ENCODE measurements at regions not wholly inside any gene's neighbourhood (a gene's known extent, or its start where the extent isn't known, plus 50 kb on each side); places are given as distances from the start of the nearest gene placed in this dataset.

- intact Hi-C loops (cut with micrococcal nuclease), result no loop called here
- no peak for ATAC-seq
Measured at GRCh38 chr7:46189255-46189790, 268.3 kb upstream of the IGFBP3 start.

DNA sequence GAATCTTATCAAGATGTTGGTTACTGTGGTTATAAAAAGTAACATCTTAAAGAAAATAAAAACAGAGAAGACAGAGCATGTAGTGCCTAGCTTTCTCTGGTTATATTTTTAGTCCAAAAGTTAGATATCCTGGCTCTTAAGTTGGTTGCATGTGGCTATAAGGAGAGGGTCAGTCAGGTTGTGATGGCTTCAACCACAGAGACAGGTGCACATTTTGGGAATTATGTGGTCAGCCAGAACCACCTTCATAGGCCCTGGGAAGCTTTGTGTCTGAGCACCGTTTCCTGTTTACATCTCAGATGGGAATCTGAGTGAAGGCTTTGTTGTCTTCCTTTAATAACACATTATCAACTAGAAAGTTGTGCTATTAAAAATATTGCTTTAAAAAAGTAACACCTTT lies 265.1 kb upstream of the IGFBP3 start:
- intact Hi-C loops (cut with micrococcal nuclease), result no loop called here
- DNase-seq, result no peak
- no peak for ATAC-seq

More at GRCh38 chr7:46189255-46189790, 268.3 kb upstream of the IGFBP3 start:
- DNase-seq, result no peak

DNA sequence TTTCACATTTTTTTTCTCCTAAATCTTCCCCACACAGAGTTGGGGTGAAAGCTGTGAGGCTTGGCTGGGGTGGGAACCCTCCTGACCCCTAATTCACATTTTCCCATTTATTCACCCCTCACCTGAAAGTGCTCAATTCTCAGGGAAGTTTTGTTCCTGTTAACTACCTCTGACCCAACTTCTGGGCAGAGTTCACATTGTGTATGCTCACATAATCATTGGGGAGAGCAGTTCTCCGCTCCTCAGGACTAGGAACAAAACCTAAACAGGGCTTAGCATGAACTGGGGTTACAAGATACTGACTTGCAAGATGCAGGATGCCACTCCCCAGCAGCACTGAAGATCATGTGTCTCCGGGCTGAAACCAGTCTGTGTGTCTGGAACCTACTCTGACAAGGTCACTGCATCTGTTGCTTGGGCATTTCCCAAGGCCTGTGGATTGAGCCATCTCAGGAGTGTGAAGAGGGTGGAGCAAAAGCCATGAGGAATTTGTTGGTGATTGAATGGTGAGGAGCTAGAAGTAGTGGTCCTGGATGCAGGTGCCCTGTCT lies 258.1 kb upstream of the IGFBP3 start:
- DNase-seq, result no peak
- intact Hi-C loops (cut with micrococcal nuclease), result no loop called here
- no peak for ATAC-seq

- no peak for ATAC-seq
- intact Hi-C loops (cut with micrococcal nuclease), result no loop called here
Measured at GRCh38 chr7:46178661-46179060, 257.6 kb upstream of the IGFBP3 start.

DNA sequence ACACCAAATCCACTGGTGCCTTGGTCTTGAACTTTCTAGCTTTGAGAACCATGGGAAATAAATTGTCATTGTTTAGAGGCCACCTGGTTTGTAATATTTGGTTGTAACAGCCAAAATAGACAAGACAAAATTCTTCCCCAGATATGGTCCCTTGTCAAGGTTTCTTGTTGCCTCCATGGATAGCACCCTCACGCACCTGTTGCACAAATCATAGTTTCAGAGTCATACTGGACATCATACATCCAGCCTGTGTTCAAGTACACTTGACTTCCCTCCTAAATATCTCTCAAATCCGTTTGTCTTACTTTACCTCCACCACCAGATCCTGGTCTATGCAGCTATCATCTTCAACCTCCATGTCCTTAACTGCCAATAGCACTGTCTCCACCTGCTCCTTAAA lies 256.7 kb upstream of the IGFBP3 start:
- intact Hi-C loops (cut with micrococcal nuclease), result no loop called here
- no peak for ATAC-seq
- no peak for DNase-seq

More at GRCh38 chr7:46178661-46179060, 257.6 kb upstream of the IGFBP3 start:
- no peak for DNase-seq

- no peak for DNase-seq
- intact Hi-C loops (cut with micrococcal nuclease), result no loop called here
Measured at GRCh38 chr7:46175221-46175620, 254.1 kb upstream of the IGFBP3 start.

GRCh38 chr7:46174196-46174580 lies 253.1 kb upstream of the IGFBP3 start:
- intact Hi-C loops (cut with micrococcal nuclease), result no loop called here
- DNase-seq, result no peak
- ATAC-seq, result peak; percentile 46

More at GRCh38 chr7:46175221-46175620, 254.1 kb upstream of the IGFBP3 start:
- no peak for ATAC-seq

GRCh38 chr7:46173476-46174195 lies 252.6 kb upstream of the IGFBP3 start:
- peak; percentile 99 for ATAC-seq
- intact Hi-C loops (cut with micrococcal nuclease), result no loop called here
- peak; percentile 80 for DNase-seq

DNA sequence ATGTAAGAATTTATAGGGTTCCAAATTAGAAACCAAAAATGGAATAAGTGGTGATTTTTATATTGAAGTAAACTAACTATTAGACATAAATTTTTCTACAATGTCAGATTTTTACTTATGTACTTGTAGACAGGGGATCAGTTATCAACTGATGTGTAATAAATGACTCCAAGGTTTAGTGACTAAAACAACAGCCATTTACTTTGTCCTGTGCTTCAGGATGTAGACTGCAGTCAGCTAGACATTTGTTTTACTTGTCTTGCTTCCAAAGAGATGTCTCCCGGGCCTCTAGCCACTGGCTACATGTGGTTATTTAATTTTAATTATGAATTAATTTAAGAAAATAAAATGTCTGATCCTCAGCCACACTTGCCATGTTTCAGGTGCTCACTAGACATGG lies 249.7 kb upstream of the IGFBP3 start:
- intact Hi-C loops (cut with micrococcal nuclease), result no loop called here
- no peak for DNase-seq
- ATAC-seq, result no peak

- DNase-seq, result no peak
- intact Hi-C loops (cut with micrococcal nuclease), result no loop called here
- no peak for ATAC-seq
Measured at GRCh38 chr7:46170021-46170420, 248.9 kb upstream of the IGFBP3 start.

GRCh38 chr7:46169384-46169755 lies 248.3 kb upstream of the IGFBP3 start:
- intact Hi-C loops (cut with micrococcal nuclease), result no loop called here
- DNase-seq (no peak), ATAC-seq (no peak)

- DNase-seq (no peak), ATAC-seq (peak; percentile 39)
- intact Hi-C loops (cut with micrococcal nuclease), result no loop called here
Measured at GRCh38 chr7:46168671-46169383, 247.8 kb upstream of the IGFBP3 start.

DNA sequence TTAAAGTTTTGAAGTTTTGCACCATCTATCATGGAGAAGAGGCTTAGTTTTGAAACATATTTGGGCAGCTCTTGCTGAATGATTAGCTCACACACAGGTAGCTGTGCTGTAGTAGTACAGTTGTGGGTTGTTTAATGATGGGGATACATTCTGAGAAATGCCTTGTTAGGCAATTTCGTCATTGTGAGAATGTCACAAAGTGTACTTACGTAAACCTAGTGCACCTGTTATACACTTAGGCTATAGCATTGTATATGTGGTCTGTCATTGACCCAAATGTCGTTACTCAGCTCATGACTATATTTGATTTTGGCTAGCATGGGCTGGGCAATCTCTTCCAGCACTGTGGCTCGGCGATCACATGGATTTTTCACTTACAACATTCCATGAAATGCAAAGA lies 247.2 kb upstream of the IGFBP3 start:
- ATAC-seq, result no peak

GRCh38 chr7:46165276-46165675 lies 244.2 kb upstream of the IGFBP3 start:
- intact Hi-C loops (cut with micrococcal nuclease), result no loop called here
- ATAC-seq (no peak), DNase-seq (no peak)

More for the DNA sequence above, 247.2 kb upstream of the IGFBP3 start:
- intact Hi-C loops (cut with micrococcal nuclease), result no loop called here
- DNase-seq, result no peak

DNA sequence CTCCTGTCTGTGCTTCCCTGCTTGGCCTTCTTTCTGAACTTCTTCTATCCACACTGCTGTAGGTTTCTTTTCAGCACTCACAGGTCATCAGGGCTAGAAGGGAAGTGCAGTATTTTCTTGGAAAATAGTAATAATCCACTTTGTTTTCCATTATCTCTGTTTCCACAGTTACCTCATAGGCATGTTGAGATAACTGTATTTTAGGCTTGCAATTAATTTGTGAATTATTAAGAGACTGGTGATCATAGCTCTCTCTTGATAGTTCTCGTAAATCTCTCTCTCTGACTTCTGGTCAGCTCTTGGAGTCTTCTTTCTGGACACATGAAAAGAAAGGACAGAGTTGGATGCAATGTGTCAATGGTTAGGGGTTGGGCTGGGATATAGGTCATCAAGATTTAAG lies 243.6 kb upstream of the IGFBP3 start:
- ATAC-seq, result no peak
- intact Hi-C loops (cut with micrococcal nuclease), result no loop called here

GRCh38 chr7:46163246-46163645 lies 242.2 kb upstream of the IGFBP3 start:
- ATAC-seq (no peak), DNase-seq (no peak)
- intact Hi-C loops (cut with micrococcal nuclease), result no loop called here

More for the DNA sequence above, 243.6 kb upstream of the IGFBP3 start:
- DNase-seq, result no peak

- intact Hi-C loops (cut with micrococcal nuclease), result no loop called here
- DNase-seq, result no peak
- ATAC-seq, result no peak
Measured at GRCh38 chr7:46162609-46163008, 241.5 kb upstream of the IGFBP3 start.

- no peak for ATAC-seq
- intact Hi-C loops (cut with micrococcal nuclease), result no loop called here
- DNase-seq, result no peak
Measured at GRCh38 chr7:46160861-46161260, 239.8 kb upstream of the IGFBP3 start.

GRCh38 chr7:46157931-46158330 lies 236.9 kb upstream of the IGFBP3 start:
- ATAC-seq (no peak), DNase-seq (no peak)
- intact Hi-C loops (cut with micrococcal nuclease), result no loop called here

GRCh38 chr7:46157404-46157803 lies 236.3 kb upstream of the IGFBP3 start:
- ATAC-seq, result no peak
- intact Hi-C loops (cut with micrococcal nuclease), result no loop called here
- no peak for DNase-seq

Measured in left ventricle myocardium superior (tissue), 1 donor.